Type B pancreatic cell (in vitro differentiated cells): ENCODE measurements at regions not wholly inside any gene's neighbourhood (a gene's known extent, or its start where the extent isn't known, plus 50 kb on each side); places are given as distances from the start of the nearest gene placed in this dataset.

Experiments
- DNase-seq: peaks from one replicate; pipeline ENCODE4 v3.0.0; 2021; ENCODE audit warnings: mixed read lengths; ENCODE audit not compliant: unreplicated experiment; ENCODE audit errors: extremely low spot score
- H3K27ac Mint-ChIP-seq: 2 replicates; pipeline ENCODE4 v1.8.0; 2021; ENCODE audit warnings: mild to moderate bottlenecking, mixed read lengths
- H3K27me3 Mint-ChIP-seq: 2 replicates; pipeline ENCODE4 v1.8.0; 2021; ENCODE audit warnings: mixed read lengths
- H3K36me3 Mint-ChIP-seq: 2 replicates; pipeline ENCODE4 v1.8.0; 2021; ENCODE audit warnings: mixed read lengths
- H3K4me1 Mint-ChIP-seq: one replicate; pipeline ENCODE4 v1.8.0; 2021; ENCODE audit warnings: mixed read lengths; ENCODE audit not compliant: unreplicated experiment
- H3K4me3 Mint-ChIP-seq: 2 replicates; pipeline ENCODE4 v1.8.0; 2021; ENCODE audit warnings: mild to moderate bottlenecking, mixed read lengths
- H3K9me3 Mint-ChIP-seq: 2 replicates; pipeline ENCODE4 v1.8.0; 2021; ENCODE audit warnings: mixed read lengths
- TF ChIP-seq, protein P1 (sequence below): fragments of 200-600 bp; sonication (generic); conservative IDR thresholded peaks from 2 replicates; pipeline ENCODE4 v1.5.0; 2021; ENCODE audit warnings: antibody characterized with exemption, mild to moderate bottlenecking

DNA sequence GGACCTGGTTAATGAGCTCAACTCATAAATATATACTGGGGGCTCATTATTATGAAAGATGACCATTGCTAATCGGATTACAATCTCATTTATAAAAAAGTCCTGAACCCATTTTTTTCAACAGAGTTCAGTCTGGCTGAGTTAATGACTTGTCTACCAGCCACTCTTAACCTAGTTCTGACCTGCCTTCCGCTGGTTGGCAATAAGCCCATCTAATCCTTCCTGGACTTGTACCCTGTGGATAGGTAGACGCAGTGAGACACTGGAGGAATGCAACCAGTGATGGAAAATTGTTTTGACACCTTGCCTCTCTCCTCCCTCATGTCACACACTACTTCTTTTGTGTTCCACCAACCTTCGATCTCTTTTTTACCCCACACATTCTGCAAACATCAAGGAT lies 279.9 kb downstream of the FOXO1 start:
- H3K4me1 Mint-ChIP-seq: peaks cover 6% of the 10 kb centered on the region
- H3K4me3 Mint-ChIP-seq: no peak overlapping the region
- H3K36me3 Mint-ChIP-seq: no peaks in the 10 kb centered on the region
- H3K9me3 Mint-ChIP-seq: no peaks in the 10 kb centered on the region
- H3K27me3 Mint-ChIP-seq: no peaks in the 10 kb centered on the region
- TF ChIP-seq, protein P1, sequence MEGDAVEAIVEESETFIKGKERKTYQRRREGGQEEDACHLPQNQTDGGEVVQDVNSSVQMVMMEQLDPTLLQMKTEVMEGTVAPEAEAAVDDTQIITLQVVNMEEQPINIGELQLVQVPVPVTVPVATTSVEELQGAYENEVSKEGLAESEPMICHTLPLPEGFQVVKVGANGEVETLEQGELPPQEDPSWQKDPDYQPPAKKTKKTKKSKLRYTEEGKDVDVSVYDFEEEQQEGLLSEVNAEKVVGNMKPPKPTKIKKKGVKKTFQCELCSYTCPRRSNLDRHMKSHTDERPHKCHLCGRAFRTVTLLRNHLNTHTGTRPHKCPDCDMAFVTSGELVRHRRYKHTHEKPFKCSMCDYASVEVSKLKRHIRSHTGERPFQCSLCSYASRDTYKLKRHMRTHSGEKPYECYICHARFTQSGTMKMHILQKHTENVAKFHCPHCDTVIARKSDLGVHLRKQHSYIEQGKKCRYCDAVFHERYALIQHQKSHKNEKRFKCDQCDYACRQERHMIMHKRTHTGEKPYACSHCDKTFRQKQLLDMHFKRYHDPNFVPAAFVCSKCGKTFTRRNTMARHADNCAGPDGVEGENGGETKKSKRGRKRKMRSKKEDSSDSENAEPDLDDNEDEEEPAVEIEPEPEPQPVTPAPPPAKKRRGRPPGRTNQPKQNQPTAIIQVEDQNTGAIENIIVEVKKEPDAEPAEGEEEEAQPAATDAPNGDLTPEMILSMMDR: no peak
- H3K27ac Mint-ChIP-seq: no peak overlapping the region
- no peak for DNase-seq

DNA sequence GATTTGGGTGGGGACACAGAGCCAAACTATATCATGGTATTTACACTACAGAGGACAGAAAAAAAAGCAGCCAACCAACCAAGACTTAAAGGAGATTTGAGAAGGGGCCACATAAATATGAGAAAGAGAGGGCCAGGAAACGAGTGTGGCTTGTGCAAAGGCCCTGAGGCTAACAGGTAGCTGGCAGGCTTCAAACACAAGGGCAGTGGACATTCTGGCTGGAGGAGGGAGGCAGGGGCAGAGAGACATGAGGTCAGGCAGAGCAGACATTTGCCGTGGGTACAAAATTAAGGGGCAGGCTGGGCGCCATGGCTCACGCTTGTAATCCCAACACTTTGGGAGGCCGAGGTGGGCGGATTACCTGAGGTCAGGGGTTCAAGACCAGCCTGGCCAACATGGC lies 278.7 kb downstream of the FOXO1 start:
- no peak for DNase-seq
- TF ChIP-seq, protein P1: no peak
- Mint-ChIP-seq H3K27ac (no peak overlapping the region), H3K4me3 (no peak overlapping the region), H3K9me3 (no peaks in the 10 kb centered on the region), H3K36me3 (no peaks in the 10 kb centered on the region), H3K27me3 (no peaks in the 10 kb centered on the region), H3K4me1 (peaks cover 6% of the 10 kb centered on the region)

DNA sequence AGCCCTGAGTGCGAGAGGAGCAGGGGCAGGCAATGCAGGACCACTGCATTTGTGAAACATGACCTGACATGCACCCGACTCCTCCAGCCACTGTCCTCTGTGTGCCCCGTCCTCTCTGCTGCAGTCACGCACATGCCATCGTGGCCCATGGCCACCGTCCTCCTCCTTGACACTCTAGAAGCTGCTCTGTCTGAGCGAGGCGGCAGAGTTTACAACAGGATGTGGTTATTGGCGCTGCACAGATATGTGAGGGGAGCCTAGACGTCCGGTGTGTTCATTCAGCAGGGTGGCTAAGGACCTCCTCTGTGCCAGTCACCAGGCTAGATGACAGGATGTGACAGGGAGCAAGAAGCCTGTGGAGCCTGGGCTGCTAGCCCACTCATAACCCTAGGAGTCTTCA lies 277.8 kb downstream of the FOXO1 start:
- Mint-ChIP-seq H3K27ac (no peak overlapping the region), H3K4me3 (no peak overlapping the region), H3K27me3 (no peaks in the 10 kb centered on the region)

DNA sequence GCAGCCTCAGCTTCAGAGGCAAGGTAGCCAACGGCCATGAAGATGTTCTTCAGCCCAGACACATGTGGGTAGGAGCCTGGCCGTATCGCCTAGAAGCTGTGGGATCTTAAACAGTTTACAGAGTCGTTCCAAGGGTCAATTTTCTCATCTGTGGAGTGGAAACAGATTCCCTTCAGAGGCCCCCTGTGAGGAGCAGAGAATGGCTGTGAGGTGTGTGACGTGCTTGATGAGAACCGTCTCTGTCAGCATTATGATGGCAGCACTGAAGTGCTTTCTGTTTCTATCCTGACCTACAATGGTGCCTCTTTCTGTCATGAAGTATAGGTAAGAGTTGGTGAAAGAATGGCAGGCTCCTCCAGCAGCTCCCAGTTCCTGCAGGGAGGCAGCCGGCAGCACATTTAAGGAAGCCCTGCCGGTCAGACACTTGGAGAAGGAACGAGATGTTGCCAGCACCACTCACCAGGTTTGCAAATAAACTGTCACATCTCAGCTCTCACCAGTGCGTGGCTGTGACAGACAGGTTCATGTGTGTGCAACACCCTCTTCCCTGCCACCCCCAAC lies 277.3 kb downstream of the FOXO1 start:
- Mint-ChIP-seq H3K36me3 (no peaks in the 10 kb centered on the region), H3K27ac (no peak overlapping the region), H3K9me3 (peaks cover under 1% of the 10 kb centered on the region), H3K27me3 (no peaks in the 10 kb centered on the region), H3K4me1 (peaks cover 6% of the 10 kb centered on the region), H3K4me3 (no peak overlapping the region)
- DNase-seq: no peak
- TF ChIP-seq, protein P1: no peak

More for the DNA sequence above, 277.8 kb downstream of the FOXO1 start:
- DNase-seq: no peak
- no peaks in the 10 kb centered on the region for H3K36me3 Mint-ChIP-seq
- TF ChIP-seq, protein P1: no peak
- H3K9me3 Mint-ChIP-seq: no peaks in the 10 kb centered on the region
- H3K4me1 Mint-ChIP-seq: peaks cover 6% of the 10 kb centered on the region

DNA sequence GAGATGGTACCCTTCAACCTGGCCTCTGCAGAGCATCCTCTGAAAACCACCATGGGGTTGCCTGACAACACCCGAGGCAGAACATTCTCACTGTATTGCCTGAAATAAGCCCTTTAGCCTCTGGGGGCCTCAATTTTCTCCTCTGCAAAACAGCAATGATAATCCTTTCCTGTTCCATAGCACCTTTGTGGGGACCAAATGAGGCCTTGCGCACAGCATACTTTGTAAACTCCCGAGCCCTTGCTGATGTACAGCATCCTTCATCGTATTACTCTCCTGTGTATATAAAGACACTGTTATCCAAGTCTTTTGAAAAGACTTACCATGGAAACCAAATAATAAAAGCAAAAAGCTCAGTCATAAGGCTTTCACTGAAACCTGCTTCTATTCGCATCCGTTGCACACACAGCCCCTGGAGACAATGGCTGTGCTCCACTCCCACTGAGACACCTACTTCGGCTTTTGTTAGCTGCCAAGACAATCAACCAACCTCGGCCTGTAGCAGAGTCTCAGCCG lies 276.0 kb downstream of the FOXO1 start:
- Mint-ChIP-seq H3K4me1 (no peaks in the 10 kb centered on the region), H3K36me3 (no peaks in the 10 kb centered on the region), H3K27me3 (no peaks in the 10 kb centered on the region), H3K27ac (no peak overlapping the region), H3K9me3 (peaks cover 6% of the 10 kb centered on the region), H3K4me3 (no peak overlapping the region)
- TF ChIP-seq, protein P1: peak; percentile 51
- DNase-seq: no peak
